Lower leg skin (tissue), 4 donors: ENCODE measurements at regions not wholly inside any gene's neighbourhood (a gene's known extent, or its start where the extent isn't known, plus 50 kb on each side); places are given as distances from the start of the nearest gene placed in this dataset.

ENCODE experiments used
- DNase-seq, 2 donors: peaks; one replicate each; pipeline ENCODE4 v3.0.0-alpha.2; 2019; ENCODE audit warnings: low spot score in 2 of 2
- H3K4me3 ChIP-seq: fragments of 200-600 bp; sonication (generic); 2 replicates; pipeline ENCODE4 v1.5.1; 2017; ENCODE audit warnings: mild to moderate bottlenecking, low read depth; ENCODE audit not compliant: poor library complexity, severe bottlenecking
- POLR2A ChIP-seq, 2 donors: fragments of 450-650 bp; IDR thresholded peaks; one replicate each; pipeline ENCODE4 v1.6.1; 2016 to 2017; ENCODE audit warnings: antibody characterized with exemption in 2 of 2, mild to moderate bottlenecking in 1 of 2, moderate library complexity in 1 of 2
- WGBS, 2 donors: methylation state at CpG; one replicate each; pipeline ENCODE4 v1.1.5; 2018; 5-methylcytosine and 5-hydroxymethylcytosine counted together
- intact Hi-C: fragments of 100-400 bp; cut with DNase I; formaldehyde crosslinking; loops from one replicate; pipeline ENCODE4 v1.15.0; 2023; ENCODE audit warnings: low total_unique reads
- TF ChIP-seq, protein P1 (sequence below), 3 donors: fragments of 450-650 bp; IDR thresholded peaks; one replicate each; pipeline ENCODE4 v1.5.1; 2016; ENCODE audit warnings: antibody characterized with exemption in 3 of 3, mild to moderate bottlenecking in 3 of 3, moderate library complexity in 2 of 3

DNA sequence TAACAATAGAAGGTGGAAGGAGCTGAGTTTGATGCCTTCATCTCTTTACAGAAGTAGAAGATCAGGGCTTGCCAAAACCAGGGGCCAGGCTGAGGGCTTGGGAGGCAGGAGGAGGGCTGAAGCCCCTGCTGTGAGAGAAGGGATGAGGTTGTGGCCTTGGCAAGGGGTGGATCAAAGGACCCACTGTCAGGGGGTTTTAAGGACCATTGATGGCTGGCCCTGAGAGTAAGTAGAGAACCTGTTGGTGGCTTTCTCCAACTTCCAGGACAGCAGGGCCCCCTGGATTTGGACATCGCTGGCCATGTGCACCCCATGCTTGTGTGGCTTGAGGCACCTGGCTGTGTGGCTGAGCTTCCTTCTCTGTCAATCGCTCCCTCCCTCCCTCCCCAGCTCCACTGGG, 927.7 kb downstream of the TBC1D22A start:
- 87 to 100% methylated on average over 1 to 2 of the region's 2 CpGs for WGBS, 2 donors
- peak in 1 of 2 donors; percentile 49 for DNase-seq
- intact Hi-C loops, result no loop called here
- TF ChIP-seq POLR2A (IDR thresholded peaks at IDR 0.05), result no peak
- TF ChIP-seq, protein P1, sequence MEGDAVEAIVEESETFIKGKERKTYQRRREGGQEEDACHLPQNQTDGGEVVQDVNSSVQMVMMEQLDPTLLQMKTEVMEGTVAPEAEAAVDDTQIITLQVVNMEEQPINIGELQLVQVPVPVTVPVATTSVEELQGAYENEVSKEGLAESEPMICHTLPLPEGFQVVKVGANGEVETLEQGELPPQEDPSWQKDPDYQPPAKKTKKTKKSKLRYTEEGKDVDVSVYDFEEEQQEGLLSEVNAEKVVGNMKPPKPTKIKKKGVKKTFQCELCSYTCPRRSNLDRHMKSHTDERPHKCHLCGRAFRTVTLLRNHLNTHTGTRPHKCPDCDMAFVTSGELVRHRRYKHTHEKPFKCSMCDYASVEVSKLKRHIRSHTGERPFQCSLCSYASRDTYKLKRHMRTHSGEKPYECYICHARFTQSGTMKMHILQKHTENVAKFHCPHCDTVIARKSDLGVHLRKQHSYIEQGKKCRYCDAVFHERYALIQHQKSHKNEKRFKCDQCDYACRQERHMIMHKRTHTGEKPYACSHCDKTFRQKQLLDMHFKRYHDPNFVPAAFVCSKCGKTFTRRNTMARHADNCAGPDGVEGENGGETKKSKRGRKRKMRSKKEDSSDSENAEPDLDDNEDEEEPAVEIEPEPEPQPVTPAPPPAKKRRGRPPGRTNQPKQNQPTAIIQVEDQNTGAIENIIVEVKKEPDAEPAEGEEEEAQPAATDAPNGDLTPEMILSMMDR (IDR thresholded peaks at IDR 0.05), result no peak
- H3K4me3 ChIP-seq, result no peak overlapping the region

DNA sequence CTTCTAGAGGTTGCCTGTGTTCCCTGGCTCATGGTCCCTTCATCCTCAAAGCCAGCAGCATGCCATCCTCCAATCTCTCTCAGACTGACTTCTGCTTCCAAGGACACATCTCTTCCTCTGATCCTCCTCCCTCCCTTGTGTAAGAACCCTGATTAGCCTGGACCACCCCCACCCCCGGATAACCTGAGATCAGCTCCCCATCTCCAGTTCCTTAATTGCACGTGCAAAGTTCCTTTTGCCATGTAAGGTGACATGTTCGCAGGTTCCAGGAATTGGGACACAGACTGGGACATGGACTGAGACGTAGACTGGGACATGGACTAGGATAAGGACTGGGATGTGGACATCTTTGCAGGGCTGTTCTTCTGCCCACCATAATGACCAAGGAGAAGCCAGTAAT, 925.3 kb downstream of the TBC1D22A start:
- intact Hi-C loops, result no loop called here
- TF ChIP-seq, protein P1 (IDR thresholded peaks at IDR 0.05), result no peak
- no peak for TF ChIP-seq POLR2A (IDR thresholded peaks at IDR 0.05)
- peak in 1 of 2 donors; percentile 28 for DNase-seq
- WGBS, 2 donors, result 86 to 93% methylated on average over 4 of the region's 4 CpGs
- H3K4me3 ChIP-seq, result no peak overlapping the region

DNA sequence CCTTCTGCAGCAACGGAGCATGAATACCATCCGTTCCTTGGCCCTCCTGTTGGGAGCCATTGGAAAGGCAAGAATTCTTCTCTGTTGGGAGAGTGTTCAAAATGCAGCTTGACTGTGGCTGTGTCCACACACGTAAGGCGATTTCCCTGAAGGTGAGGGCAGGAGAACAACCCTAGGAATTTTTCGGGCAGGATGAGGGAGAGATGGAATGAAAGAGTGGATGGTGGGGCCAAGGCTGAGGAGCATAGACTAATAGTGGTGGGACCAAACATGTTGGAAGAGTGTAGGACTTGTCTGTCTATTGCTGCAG, 924.9 kb downstream of the TBC1D22A start:
- H3K4me3 ChIP-seq, result no peak overlapping the region
- intact Hi-C loops, result no loop called here
- DNase-seq, result no peak
- 83 to 95% methylated on average over 5 of the region's 5 CpGs for WGBS, 2 donors
- TF ChIP-seq, protein P1 (IDR thresholded peaks at IDR 0.05), result no peak
- no peak for TF ChIP-seq POLR2A (IDR thresholded peaks at IDR 0.05)

DNA sequence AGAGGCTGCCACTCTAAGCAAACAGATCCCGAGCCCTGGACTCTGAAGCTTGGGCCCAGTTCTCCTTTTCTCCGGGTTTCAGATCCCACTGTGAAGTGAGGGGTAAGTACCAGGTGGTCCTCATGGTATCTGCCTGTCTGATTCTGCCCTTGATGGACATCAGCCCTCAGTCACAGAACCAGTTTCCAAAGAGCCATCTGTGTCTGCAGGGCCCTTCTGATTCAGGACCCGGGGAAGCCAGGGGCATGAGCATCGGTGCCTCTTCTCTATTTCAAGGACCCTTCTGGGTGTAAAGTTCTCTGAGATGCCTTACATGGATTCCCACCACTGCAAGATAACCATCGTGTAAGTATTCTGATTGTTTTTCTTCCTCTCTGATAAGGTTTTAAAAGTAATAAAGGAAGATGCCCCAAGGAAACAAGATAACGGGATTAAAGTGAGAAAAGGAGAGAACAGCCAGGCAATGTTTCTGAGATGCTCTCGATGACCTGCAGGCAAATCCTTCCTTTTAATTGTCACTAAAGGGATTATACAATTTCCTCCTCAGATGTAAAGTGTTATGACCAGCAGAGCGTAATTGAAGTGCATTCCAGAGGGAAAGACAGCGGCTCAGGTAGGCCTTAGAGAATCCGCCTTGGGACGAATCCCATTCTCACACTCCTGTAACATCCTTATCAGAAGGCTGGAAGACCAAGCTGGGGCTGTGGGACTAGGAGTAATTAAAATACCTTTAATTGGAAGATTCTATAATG, 924.3 kb downstream of the TBC1D22A start:
- 79 to 84% methylated on average over 11 of the region's 11 CpGs for WGBS, 2 donors
- DNase-seq, result no peak

DNA sequence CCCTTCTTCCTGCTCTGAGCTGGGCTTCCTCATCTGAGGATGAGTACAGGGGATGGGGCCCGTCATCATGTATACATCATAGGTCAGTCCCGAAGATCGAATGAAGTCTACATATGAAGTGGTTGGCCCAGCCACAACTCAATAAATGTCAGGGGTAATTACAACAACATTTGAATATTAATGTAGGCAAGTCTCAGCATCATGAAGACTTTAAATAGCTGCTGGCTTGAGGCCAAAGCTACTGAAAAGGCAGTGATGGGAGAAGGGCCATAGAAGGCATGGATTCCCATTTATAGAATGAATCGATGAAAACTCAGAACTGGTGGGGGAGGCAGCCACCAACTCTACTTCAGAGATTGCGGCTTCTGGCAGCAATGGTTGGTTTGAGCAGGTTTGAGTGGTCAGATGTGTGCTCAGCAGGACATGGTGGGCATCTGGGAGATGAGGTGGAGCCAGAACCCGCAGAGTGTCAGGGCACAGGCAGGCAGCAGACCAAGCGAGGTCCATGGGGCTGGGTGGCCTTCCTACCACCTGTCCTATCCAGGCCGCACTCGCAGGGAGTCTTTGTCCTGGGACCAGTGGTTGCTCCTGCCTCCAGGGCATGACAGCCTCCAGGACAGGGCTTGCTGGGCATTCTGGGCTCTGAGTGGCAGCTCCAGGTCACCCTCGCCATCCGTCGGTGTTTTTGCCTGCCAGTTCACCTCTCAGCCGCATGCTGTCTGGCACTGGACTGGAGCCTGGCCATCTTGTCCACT, 919.1 kb downstream of the TBC1D22A start:
- WGBS, 2 donors, result 90% methylated on average over 12 to 13 of the region's 13 CpGs
- intact Hi-C loops, result no loop called here
- no peak overlapping the region for H3K4me3 ChIP-seq
- no peak for TF ChIP-seq POLR2A (IDR thresholded peaks at IDR 0.05)
- TF ChIP-seq, protein P1 (IDR thresholded peaks at IDR 0.05), result no peak
- DNase-seq, result no peak

More for the DNA sequence above, 924.3 kb downstream of the TBC1D22A start:
- intact Hi-C loops, result no loop called here
- TF ChIP-seq POLR2A (IDR thresholded peaks at IDR 0.05), result no peak
- TF ChIP-seq, protein P1 (IDR thresholded peaks at IDR 0.05), result no peak
- no peak overlapping the region for H3K4me3 ChIP-seq
